WTC11 (cell line): ENCODE measurements at regions not wholly inside any gene's neighbourhood (a gene's known extent, or its start where the extent isn't known, plus 50 kb on each side); places are given as distances from the start of the nearest gene placed in this dataset.

Experiments used
- ATAC-seq: fragments of 200-7000 bp; cut with Tn5 transposase; 2 replicates; pipeline ENCODE4 v1.10.0; 2021; ENCODE audit warnings: mild to moderate bottlenecking, moderate library complexity
- CTCF ChIA-PET: fragments of 300-600 bp; sonication (Branson Sonifier 250); formaldehyde crosslinking; loops from one replicate; lab custom pipeline; 2021; ENCODE audit warnings: antibody characterized with exemption; lab: Charles Lee
- POLR2A ChIA-PET: fragments of 350-600 bp; sonication (Branson Sonifier 250); formaldehyde crosslinking; loops from one replicate; lab custom pipeline; 2021; ENCODE audit warnings: antibody characterized with exemption; lab: Charles Lee
- DNase-seq: peaks from one replicate; pipeline ENCODE4 v3.0.0; 2021; ENCODE audit warnings: low spot score
- H3K27ac Mint-ChIP-seq: 2 replicates; pipeline ENCODE4 v1.8.0; 2021; ENCODE audit warnings: mixed read lengths
- H3K27me3 Mint-ChIP-seq: 2 replicates; pipeline ENCODE4 v1.8.0; 2021; ENCODE audit warnings: low read depth, mild to moderate bottlenecking, moderate library complexity, mixed read lengths
- H3K36me3 Mint-ChIP-seq: 2 replicates; pipeline ENCODE4 v1.8.0; 2021; ENCODE audit warnings: mixed read lengths
- H3K4me1 Mint-ChIP-seq: 2 replicates; pipeline ENCODE4 v1.8.0; 2022; ENCODE audit warnings: mixed read lengths
- H3K4me3 Mint-ChIP-seq: 2 replicates; pipeline ENCODE4 v1.8.0; 2021; ENCODE audit warnings: mild to moderate bottlenecking, moderate library complexity, mixed read lengths
- H3K9me3 Mint-ChIP-seq: 2 replicates; pipeline ENCODE4 v1.8.0; 2021; ENCODE audit warnings: mixed read lengths
- AFF4 ChIP-seq: sonication (generic); formaldehyde crosslinking; IDR thresholded peaks from 2 replicates; pipeline ENCODE4 v1.8.1; 2023; ENCODE audit warnings: mild to moderate bottlenecking, missing genetic modification reagents, borderline replicate concordance
- ATF6 ChIP-seq: sonication (generic); formaldehyde crosslinking; IDR thresholded peaks from 2 replicates; pipeline ENCODE4 v1.8.1; 2023; ENCODE audit warnings: mild to moderate bottlenecking, missing genetic modification reagents
- E2F1 ChIP-seq: sonication (generic); formaldehyde crosslinking; IDR thresholded peaks from 2 replicates; pipeline ENCODE4 v1.8.0; 2022; ENCODE audit warnings: mild to moderate bottlenecking, missing genetic modification reagents
- ELF4 ChIP-seq: sonication (generic); formaldehyde crosslinking; IDR thresholded peaks from 2 replicates; pipeline ENCODE4 v1.8.1; 2022; ENCODE audit warnings: low read depth, mild to moderate bottlenecking, moderate library complexity, missing genetic modification reagents
- EMX1 ChIP-seq: fragments of 250-450 bp; sonication (Bioruptor Pico); IDR thresholded peaks from 2 replicates; pipeline ENCODE4 v1.8.0; 2021; ENCODE audit warnings: mild to moderate bottlenecking
- ESRRA ChIP-seq: sonication (generic); formaldehyde crosslinking; IDR thresholded peaks from 2 replicates; pipeline ENCODE4 v1.8.1; 2022; ENCODE audit warnings: mild to moderate bottlenecking, missing genetic modification reagents, borderline replicate concordance
- GRHL2 ChIP-seq: fragments of 250-450 bp; sonication (Bioruptor Pico); IDR thresholded peaks from 2 replicates; pipeline ENCODE4 v1.8.0; 2022; ENCODE audit warnings: mild to moderate bottlenecking, moderate library complexity; ENCODE audit not compliant: insufficient replicate concordance, severe bottlenecking
- HMGA2 ChIP-seq: fragments of 250-450 bp; sonication (Bioruptor Pico); IDR thresholded peaks from 2 replicates; pipeline ENCODE4 v1.4.0; 2021; ENCODE audit warnings: mild to moderate bottlenecking, moderate library complexity
- MXD4 ChIP-seq: fragments of 250-450 bp; sonication (Bioruptor Pico); IDR thresholded peaks from 2 replicates; pipeline ENCODE4 v1.8.0; 2021; ENCODE audit warnings: mild to moderate bottlenecking, moderate library complexity, borderline replicate concordance
- NR2C2 ChIP-seq: sonication (generic); formaldehyde crosslinking; IDR thresholded peaks from 2 replicates; pipeline ENCODE4 v1.8.0; 2022; ENCODE audit warnings: mild to moderate bottlenecking, missing genetic modification reagents
- SMAD3 ChIP-seq: sonication (generic); formaldehyde crosslinking; IDR thresholded peaks from 2 replicates; pipeline ENCODE4 v1.8.0; 2022; ENCODE audit warnings: missing genetic modification reagents, mild to moderate bottlenecking, borderline replicate concordance
- SP1 ChIP-seq: sonication (generic); formaldehyde crosslinking; conservative IDR thresholded peaks from 2 replicates; pipeline ENCODE4 v1.8.1; 2022; ENCODE audit warnings: missing genetic modification reagents
- ZMAT4 ChIP-seq: fragments of 250-450 bp; sonication (Bioruptor Pico); IDR thresholded peaks from 2 replicates; pipeline ENCODE4 v1.9.0; 2021; ENCODE audit warnings: mild to moderate bottlenecking
- ZNF121 ChIP-seq: sonication (generic); formaldehyde crosslinking; IDR thresholded peaks from 2 replicates; pipeline ENCODE4 v1.8.0; 2023; ENCODE audit warnings: missing genetic modification reagents
- ZNF219 ChIP-seq: sonication (generic); formaldehyde crosslinking; IDR thresholded peaks from 2 replicates; pipeline ENCODE4 v1.8.0; 2023; ENCODE audit warnings: missing genetic modification reagents, mild to moderate bottlenecking, borderline replicate concordance
- ZNF423 ChIP-seq: fragments of 250-450 bp; sonication (Bioruptor Pico); IDR thresholded peaks from 2 replicates; pipeline ENCODE4 v2.1.2; 2022; ENCODE audit warnings: mild to moderate bottlenecking, moderate library complexity
- ZNF512 ChIP-seq: sonication (generic); formaldehyde crosslinking; IDR thresholded peaks from 2 replicates; pipeline ENCODE4 v1.8.1; 2022; ENCODE audit warnings: missing genetic modification reagents, borderline replicate concordance
- ZSCAN18 ChIP-seq: fragments of 250-450 bp; sonication (Bioruptor Pico); IDR thresholded peaks from 2 replicates; pipeline ENCODE4 v2.1.2; 2022; ENCODE audit warnings: mild to moderate bottlenecking, moderate library complexity

- ChIA-PET POLR2A (no interaction called here), CTCF (no interaction called here)
- no peaks in the 10 kb centered on the region for H3K27me3 Mint-ChIP-seq
- no peak for ATAC-seq
- TF ChIP-seq SMAD3 (CRISPR knock-in tag) (no peak), ZNF423 (no peak), GRHL2 (CRISPR knock-in tag) (no peak), AFF4 (CRISPR knock-in tag) (no peak), MXD4 (CRISPR knock-in tag) (no peak), HMGA2 (no peak), NR2C2 (no peak), ZNF512 (CRISPR knock-in tag) (no peak), ESRRA (CRISPR knock-in tag) (no peak)
- H3K4me1 Mint-ChIP-seq = no peaks in the 10 kb centered on the region
- no peak for DNase-seq
- no peak overlapping the region for H3K27ac Mint-ChIP-seq
- no peak overlapping the region for H3K4me3 Mint-ChIP-seq
- H3K36me3 Mint-ChIP-seq = no peaks in the 10 kb centered on the region
- H3K9me3 Mint-ChIP-seq = peaks cover 8% of the 10 kb centered on the region
These were observed 111.9 kb upstream of the ZWINT start for GRCh38 chr10:56472978-56473377.

- no peak overlapping the region for H3K4me3 Mint-ChIP-seq
- CTCF ChIA-PET = no interaction called here
- H3K9me3 Mint-ChIP-seq = peaks cover 3% of the 10 kb centered on the region
- no peak for DNase-seq
- no peaks in the 10 kb centered on the region for H3K4me1 Mint-ChIP-seq
- no peaks in the 10 kb centered on the region for H3K36me3 Mint-ChIP-seq
- no peak overlapping the region for H3K27ac Mint-ChIP-seq
- no peak for ATAC-seq
- no peaks in the 10 kb centered on the region for H3K27me3 Mint-ChIP-seq
- TF ChIP-seq ZMAT4 = no peak
- TF ChIP-seq, all 79 proteins: peak for 0
- POLR2A ChIA-PET = no interaction called here
These were observed 109.6 kb upstream of the ZWINT start for GRCh38 chr10:56470701-56471100.

GRCh38 chr10:56469482-56469881 is 108.4 kb upstream of the ZWINT start:
- H3K27ac Mint-ChIP-seq = no peak overlapping the region

GRCh38 chr10:56466005-56466404 is 104.9 kb upstream of the ZWINT start:
- ATAC-seq (no peak), DNase-seq (no peak)
- ChIA-PET POLR2A (no interaction called here), CTCF (no interaction called here)
- Mint-ChIP-seq H3K4me1 (no peaks in the 10 kb centered on the region), H3K27me3 (no peaks in the 10 kb centered on the region), H3K9me3 (no peaks in the 10 kb centered on the region), H3K27ac (no peak overlapping the region), H3K4me3 (no peak overlapping the region), H3K36me3 (no peaks in the 10 kb centered on the region)
- TF ChIP-seq ATF6 (CRISPR knock-in tag) = no peak
- TF ChIP-seq ZNF219 = no peak
- TF ChIP-seq ELF4 (CRISPR knock-in tag) = no peak
- TF ChIP-seq ZSCAN18 = no peak
- no peak for TF ChIP-seq SP1 (CRISPR knock-in tag)
- TF ChIP-seq ZNF121 (CRISPR knock-in tag) = no peak

More at GRCh38 chr10:56469482-56469881, 108.4 kb upstream of the ZWINT start:
- ChIA-PET POLR2A (no interaction called here), CTCF (no interaction called here)
- Mint-ChIP-seq H3K4me3 (no peak overlapping the region), H3K27me3 (no peaks in the 10 kb centered on the region), H3K9me3 (no peaks in the 10 kb centered on the region), H3K4me1 (no peaks in the 10 kb centered on the region), H3K36me3 (no peaks in the 10 kb centered on the region)
- no peak for TF ChIP-seq E2F1 (CRISPR knock-in tag)
- TF ChIP-seq EMX1 (CRISPR knock-in tag) = no peak
- ATAC-seq = no peak
- DNase-seq = no peak
